GM18520 (cell line): ENCODE measurements at regions not wholly inside any gene's neighbourhood (a gene's known extent, or its start where the extent isn't known, plus 50 kb on each side); places are given as distances from the start of the nearest gene placed in this dataset.
A peak's percentile ranks its signal among the peaks of the same experiment; 100 is the strongest.
"Not testable (repeated sequence)": the region's sequence is repeated elsewhere in the genome, so short reads cannot be mapped to it uniquely, and the experiment has no call there.

Source experiments
- ATAC-seq: cut with Tn5 transposase; IDR thresholded peaks from one replicate; pipeline ENCODE4 v1.9.1; 2021; ENCODE audit not compliant: unreplicated experiment

DNA sequence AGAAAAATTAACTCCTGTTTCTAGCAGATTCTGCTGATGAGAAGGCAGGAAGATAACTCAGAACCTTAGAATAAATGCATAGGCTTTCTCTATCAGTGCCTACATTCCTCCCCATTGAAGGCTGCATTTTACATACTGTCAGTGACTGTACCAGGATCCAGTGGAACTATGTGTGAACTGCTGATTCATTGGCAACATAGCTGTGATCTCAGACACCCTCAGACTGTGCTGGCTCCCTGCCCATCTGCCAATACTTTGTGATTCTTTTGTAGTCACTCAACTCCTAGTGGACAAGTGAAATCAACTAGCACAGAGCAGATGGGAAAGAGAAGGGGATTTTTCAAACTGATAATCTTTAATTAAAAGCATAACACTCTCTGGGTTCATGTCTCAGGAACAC is 375.8 kb downstream of the MDFIC start:
- no peak for ATAC-seq

DNA sequence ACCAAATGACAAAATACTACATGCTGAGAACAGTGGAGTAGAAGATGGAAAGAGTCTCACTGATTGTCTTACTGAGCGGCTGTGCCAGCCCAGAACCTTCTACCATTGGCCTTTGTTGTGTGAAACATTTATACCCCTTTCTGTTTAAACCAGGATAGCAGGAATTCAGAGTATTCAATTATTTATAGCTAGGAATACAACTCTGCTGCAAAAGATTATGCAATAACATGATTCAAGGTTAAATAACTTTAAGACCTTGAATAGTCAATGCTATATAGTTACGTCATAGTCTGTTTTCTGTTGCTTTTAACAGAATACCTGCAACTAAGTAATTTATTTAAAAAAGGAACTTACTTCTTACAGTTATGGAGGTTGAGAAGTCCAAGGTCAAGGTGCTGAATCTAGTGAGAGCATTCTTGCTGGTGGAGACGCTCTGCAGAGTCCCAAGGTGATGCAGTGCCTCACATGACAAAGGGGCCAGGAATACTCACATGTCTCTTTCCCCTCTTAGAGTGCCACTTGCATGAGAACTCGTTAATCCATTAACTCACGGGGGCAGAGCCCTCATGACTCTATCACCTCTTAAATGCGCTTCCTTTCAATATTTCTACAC is 371.8 kb downstream of the MDFIC start:
- no peak for ATAC-seq

DNA sequence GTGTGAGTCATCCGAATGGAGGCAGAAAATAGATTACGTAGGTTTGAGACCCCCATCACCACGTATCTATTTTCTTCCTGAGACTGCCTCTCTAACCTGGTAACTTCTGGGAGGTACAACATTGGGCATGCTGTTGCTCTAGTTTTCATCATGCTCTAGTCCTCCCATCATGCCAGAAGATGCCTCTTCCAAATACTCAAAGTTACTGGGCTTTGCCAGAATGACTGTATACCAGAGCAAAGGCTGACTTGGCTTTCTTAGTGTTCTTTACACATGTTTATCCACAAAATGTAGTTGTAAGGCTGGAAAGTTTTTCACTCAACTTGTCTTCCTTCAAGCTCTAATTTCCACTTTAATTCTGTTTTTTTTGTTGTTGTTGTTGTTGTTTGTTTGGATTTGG is 370.5 kb downstream of the MDFIC start:
- no peak for ATAC-seq

DNA sequence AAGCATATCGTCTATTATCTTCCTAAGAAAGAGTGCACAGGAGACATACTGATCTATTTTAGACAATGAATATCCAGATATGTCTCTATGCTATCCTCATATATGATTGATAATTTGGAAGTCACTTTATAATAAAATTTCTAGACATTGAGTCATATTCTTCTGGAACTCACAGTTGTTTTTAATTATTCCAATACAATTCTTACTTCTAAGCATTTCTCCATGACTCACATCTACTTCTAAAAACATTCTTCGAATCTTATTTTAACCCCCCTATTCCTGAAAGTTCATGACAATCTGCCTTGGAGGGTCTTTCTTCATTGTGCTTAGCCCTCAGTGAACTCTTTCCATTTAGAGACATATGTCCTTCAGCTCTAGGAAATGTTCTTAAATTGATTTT is 368.1 kb downstream of the MDFIC start:
- no peak for ATAC-seq

DNA sequence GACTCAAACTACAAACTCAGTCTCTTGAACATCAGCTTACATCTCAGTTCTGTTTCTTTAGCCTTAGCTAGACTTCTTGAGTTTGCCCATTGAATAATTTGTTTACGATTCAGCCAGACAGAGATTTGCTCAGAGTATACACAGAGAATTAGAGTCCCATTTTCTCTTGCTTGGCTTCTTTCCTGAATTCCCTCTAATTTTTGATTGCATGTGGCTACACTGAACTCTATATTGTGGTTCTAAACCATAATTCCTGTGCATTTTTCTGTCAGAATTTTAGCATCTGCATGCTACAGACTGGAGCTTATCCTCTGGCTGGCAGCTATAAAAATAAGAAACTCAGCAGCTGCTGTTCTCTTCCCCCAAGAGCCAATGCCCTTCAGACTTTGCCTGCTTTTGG is 354.9 kb downstream of the MDFIC start:
- ATAC-seq = no peak

DNA sequence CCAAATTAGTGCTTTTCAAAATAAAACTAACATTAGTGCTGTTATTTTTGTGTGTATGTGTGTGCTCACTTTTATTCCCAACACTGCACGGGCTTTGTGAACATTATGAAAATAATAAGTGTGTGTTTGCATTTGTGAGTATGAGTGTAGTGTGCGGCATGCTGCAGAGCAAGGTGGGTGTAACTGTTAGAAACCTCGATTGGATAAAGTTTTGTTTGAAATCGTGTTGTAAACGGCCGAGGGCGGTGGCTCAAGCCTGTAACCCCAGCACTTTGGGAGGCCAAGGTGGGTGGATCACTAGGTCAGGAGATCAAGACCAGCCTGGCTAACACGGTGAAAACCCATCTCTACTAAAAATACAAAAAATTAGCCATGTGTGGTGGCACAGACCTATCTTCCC is 352.0 kb downstream of the MDFIC start:
- ATAC-seq = not testable (repeated sequence)

DNA sequence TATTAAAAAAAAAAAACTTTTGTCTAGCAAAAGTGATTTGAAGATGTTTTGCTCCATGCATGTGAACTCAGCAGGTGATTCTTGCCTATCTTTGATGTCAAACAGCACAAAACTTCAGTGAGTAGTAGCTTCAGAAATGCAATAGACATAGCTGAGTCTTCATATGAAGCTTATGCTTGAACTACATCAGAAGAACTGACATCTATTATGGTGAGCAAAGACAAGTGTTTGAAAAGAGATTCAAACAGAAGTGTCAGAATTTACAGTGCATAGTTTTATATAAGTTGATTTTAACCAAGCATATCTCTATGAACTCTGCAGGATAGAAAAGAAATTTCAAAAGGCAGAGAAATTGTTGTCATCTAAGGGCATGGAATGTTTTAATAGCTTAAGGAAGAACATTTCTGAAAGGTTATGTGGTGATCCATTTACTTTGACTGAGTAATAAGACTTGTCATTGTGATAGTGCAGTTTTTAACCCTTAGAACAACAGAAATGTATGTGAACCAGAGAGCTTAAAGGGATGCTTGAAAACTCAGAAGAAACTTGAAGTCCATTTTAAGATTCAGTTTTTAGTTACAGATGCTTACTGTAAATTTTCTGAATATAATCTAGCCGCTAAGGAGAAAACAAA is 351.4 kb downstream of the MDFIC start:
- ATAC-seq = no peak

DNA sequence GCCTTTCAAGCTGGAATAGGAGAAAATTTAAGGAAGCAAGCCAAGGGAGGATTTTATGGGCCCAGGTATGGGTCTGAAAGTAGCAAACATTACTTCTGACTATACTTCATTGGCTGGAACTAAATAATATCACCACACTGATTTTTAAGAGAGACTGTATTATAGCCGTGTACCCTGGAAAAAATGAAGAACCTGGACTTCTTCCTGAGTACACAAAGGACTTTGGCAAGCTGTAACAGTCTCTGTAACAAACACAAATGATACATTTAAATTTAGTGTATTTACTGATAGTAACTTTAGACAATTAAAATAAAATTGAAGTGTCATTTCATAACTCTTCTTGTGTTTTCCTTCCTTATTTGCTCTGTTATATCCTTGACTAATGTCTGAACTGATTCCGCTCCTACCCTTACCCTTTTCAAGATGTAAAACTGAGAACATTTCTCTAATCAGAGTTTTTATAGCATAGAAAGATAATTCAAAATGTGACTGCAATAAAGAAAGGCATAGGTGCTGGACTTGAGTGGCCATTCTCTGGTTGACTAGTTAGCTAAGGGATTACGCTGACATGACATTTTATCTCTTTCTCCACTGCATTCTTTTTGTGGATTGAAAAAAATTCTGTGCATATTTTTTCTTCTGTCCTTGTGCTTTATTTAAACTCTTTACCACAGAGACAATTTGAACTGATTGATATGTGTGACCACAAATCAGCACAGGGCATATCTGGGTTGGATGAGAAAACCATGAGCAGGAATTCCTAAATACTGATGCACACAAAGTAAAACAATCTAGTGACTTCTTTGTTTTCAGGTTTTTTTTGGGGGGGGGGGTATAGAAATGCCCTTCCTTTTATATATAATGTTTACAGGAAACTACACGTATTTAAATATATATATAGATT is 349.7 kb downstream of the MDFIC start:
- ATAC-seq = no peak

DNA sequence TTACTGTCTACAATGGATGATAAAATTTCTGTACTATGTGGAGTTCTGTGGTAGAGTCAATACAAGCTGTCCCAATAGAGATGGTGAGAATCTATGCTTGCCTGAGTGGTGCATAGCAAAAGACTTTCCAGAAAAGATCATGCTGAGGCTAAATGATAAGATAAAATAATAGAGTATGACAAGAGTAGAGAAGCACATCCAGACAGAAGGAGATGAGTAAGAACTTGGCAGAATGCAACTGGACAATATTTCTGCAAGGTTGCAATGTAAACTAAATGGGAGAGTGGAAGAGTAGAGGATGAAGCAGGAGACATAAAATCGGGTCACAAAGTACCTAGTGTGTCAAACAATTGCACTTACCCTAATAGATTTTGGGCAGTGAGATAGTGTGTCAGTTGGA is 347.6 kb downstream of the MDFIC start:
- no peak for ATAC-seq

DNA sequence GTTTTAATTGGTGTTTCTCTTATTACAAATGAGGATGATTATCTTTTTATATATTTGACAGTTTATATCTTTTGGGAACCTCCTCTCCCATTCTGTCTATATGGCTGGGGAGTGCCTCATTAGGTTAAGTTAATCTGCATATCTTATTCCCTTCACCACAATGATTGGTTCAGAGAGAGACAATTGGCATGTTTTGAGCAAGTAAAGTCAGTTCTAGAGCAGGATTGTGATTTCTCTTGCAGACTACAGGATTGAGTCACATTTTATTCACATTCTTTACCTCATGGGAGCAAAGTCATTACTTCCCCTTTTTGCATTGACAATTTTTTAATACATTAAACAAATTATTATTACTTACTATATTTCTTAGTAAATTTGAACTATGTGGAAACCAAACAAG is 345.6 kb downstream of the MDFIC start:
- peak; percentile 71 for ATAC-seq

DNA sequence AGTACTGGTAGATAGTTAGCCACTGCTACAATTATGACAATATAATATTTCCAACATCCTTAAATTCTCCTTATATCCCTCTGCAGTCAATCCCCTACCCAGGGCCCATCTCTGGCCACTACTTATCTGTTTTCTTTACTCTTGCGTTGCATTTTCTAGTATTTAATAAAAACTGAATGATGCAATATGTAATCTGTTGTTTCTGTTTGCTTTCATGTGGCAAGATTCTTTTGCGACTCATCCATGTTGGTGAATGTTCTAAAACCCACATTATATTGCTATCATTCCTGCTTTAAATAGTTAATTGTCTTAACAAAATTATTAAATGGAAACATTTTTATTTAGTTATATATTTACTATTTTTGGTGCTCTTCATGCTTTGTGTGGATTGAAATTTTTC is 338.5 kb downstream of the MDFIC start:
- ATAC-seq = no peak

DNA sequence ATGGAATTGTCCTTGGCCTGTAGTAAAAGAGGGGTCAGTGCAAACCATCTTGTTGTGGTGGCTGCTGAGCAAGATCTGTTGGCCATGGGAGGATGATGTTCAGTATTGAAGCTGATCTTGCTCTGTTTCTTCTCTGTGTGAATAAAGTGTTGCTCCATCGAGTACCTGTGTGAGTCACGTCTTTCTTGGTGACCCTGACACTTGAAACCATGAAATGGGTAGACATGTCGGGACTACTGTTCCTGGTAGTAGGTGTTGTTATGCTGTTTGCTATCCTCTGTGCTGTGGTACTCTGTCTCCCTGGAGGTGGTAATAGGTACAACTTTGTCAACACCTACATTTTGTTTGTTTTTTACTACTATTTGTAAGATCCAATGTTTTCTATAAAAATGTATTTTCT is 330.6 kb downstream of the MDFIC start:
- ATAC-seq = no peak

DNA sequence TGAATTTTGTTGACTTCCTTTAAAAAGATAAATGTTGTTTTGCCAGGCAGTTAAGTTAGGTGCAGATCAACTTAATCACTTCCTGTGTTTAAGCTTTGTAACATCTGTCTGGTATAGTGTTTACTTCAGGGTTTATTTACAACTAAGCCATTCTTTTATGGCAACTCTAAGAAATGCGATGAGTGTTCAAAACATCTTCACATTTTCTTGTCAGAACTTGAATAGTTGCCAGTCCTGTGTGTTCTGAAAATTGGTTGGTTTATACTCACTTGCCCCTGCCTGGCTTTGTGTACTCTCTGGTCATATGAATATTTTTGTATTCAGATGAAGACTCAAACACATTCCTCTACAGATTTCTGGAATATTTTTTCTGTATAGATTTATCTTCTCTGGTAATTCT is 327.2 kb downstream of the MDFIC start:
- no peak for ATAC-seq

DNA sequence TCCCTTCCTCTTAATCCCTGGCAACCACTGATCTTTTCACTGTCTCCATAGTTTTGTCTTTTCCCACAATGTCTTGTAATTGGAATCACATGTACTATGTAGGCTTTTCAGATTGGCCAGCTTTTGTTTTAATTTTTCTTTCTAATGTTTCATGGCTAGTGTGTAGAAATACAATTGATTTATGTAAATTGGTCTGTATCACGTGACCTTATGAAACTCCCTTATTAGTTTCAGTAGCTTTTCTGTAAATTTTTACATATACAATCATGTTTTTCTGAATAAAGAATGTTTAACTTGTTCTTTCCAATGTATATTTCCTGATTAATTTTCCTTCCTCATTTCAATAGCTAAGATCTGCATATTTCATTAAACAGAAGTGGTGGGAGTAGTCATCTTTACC is 319.3 kb downstream of the MDFIC start:
- no peak for ATAC-seq

DNA sequence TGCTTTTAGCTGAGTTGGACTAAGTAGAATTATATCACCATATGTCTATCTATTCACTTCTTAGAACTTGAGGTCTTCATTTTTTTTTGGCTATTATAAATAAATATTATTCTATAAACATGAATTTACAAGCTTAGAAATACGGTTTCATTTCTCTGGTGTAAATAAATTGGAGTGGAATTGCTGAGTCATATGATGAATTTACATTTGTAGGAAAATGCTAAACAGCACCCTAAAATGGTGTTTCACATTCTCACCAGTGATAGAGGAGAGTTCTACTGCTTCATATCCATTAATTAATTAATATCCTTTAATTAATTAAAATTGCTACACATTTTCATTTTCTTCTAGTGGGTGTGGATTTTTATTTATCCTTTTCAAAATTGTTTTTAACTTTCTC is 318.3 kb downstream of the MDFIC start:
- ATAC-seq = no peak

DNA sequence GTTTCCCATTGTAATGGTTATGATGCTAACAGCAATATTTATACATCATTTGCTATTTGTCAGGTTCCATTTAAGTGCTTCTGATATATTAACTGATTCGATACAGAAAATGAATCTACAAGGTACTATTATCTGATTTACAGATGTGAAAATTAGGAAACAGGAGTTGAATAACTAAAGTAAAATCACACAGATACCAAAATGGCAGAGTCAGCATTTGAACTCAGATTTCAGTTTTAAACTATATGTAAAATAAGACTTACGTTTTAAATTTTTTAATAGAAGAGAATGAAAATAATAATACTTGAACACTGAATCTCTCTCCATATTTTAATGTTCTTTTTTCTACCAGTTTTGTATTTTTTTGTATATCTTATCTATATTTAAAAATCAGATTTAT is 313.2 kb downstream of the MDFIC start:
- no peak for ATAC-seq

DNA sequence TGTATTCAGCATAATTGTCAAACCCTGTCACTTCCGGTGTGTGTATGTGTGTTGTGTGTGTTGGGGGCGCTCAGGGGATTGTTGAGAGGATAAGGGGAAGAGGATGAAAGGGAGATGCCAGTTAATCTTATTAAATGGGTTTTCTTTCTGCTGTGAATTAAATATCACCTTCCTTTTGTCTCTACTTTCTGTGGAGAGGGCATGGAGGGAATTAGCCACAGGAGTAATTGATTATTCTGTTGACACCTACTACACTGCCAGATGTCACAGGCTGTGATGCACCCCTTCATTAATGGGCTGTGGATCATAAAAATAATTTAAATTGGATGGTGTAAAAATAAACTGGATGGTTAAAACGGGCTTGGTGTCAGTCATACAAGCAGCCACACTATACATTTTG is 311.9 kb downstream of the MDFIC start:
- no peak for ATAC-seq

DNA sequence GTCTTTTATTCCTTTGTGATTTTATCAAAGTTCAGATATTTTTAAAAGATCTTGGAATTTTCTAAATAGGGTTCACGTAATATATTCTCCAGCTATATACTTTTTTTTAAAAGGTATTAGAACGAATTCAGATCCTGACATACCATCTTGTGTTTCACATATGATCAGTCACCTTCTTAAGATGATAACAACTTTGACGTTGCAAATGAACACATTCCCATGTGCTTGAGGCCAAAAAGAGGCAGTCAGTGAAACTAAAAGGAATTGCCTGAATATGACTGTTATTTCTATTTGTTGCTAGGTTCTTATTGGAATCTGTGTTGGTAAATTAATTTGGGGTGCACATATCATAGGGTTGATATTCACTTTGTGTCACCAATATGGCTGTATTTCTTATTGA is 310.1 kb downstream of the MDFIC start:
- ATAC-seq = no peak

DNA sequence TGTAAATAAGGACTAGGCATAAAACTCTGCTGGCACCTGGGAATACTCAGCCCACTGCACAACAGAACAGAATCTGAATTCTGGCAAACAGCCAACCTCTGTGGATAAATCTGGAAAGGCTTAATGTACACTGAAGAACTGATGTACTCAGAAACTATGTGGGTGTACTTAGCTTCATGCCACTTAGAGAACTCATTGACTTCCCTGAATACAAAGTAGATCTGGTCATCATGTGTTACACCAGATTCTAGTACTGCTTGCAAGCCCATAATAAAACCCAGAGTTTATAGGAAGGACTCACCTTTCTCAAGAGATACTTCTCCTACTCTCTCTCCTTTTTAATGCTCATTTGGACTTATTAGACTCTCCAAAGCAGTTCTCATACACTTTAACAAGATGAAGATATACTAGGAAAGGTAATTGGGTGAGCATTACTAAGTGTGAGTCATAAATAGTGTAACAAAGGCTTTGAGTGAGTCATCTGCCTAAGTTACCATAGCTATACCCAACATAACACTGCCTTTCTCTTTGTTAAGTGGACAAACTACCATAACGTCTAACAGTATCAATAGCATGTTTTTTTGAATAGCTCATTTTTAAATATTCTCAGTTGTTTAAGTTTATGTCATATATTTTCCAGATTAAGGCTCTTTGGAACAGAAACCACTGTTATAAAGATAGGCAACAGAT is 309.1 kb downstream of the MDFIC start:
- peak; percentile 81 for ATAC-seq

DNA sequence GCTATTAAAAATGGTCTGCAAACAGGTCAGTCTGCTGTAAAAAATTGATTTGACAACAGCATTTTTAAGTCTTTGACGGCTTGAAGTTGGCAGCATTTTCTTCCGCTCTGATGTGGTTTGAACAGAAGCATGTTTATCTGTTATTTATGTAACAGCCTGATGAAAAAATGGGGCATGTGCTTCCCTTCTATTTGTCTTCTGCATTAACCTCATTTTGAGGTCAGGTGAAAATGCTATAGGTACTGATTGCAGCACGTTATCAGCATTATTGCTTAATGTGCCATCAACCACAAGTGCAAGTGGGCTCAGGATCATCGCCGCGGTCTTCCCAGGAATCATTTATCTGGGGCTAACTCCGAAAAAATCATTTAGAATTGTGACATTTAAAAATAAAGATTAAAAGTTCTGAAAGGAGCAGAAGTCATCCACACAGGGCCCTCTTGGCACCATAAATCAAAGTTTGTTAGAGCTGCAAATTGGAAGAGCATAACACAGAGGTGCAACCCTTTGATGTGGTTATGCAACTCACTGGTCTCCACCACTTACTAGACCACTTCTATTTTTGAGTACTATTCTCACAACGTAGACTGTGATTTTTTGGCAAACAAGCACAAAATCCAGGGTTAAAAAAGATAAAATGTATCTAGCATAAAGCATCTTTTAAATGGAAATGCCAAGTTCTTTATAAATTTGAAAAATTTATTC is 307.7 kb downstream of the MDFIC start:
- ATAC-seq = no peak
